HG03442 (cell line): ENCODE measurements at regions not wholly inside any gene's neighbourhood (a gene's known extent, or its start where the extent isn't known, plus 50 kb on each side); places are given as distances from the start of the nearest gene placed in this dataset.
A peak's percentile ranks its signal among the peaks of the same experiment; 100 is the strongest.

Experiments used
- ATAC-seq: cut with Tn5 transposase; IDR thresholded peaks from one replicate; pipeline ENCODE4 v1.9.1; 2021; ENCODE audit warnings: mild to moderate bottlenecking, moderate library complexity; ENCODE audit not compliant: unreplicated experiment

DNA sequence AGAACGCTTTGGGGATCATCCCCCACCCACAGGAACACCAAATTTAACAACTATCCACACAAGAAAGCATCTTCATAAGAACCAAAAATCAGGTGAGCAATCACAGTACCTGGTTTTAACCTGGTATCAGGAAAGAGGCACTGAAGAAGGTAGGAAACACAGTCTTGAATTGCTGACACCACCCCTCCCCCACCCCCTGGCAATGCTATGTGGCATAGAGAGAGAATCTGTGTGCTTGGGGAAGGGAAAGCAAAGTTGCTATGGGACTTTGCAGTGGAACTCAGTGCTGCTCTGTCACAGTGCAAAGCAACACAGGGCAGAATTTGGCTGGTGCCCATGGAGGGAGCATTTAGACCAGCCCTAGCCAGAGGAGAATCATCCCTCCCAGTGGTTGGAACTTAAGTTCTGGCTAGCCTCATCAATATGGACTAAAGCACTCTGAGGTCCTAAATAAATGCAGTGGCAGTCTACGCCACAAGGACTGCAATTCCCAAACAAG is 565.5 kb downstream of the EPM2A start:
- no peak for ATAC-seq

DNA sequence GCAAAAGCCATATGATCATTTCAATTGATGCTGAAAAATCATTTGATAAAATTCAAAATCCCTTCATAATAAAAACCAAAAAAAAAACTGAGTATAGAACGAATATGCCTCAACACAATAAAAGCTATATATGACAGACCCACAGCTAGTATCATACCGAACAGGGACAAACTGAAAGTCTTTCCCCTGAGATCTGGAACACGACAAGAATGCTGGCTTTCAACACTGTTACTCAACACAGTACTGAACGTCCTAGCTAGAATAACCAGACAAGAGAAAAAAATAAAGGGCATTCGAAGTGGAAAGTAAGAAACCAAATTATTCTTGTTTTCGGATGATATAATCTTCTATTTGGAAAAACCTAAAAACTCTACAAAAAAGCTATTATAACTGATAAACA is 559.9 kb downstream of the EPM2A start:
- ATAC-seq: no peak

DNA sequence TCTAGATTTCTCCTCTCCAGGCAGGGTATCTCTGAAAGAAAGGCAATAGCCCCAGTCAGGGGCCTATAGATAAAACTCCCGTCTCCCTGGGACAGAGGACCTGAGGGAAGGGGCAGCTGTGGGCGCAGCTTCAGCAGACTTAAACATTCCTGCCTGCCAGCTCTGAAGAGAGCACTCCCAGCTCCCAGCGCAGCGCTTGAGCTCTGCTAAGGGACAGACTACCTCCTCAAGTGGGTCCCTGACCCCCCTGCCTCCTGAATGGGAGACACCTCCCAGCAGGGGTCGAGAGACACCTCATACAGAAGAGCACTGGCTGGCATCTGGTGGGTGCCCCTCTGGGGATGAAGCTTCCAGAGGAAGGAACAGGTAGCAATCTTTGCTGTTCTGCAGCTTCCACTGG is 556.9 kb downstream of the EPM2A start:
- ATAC-seq: no peak

DNA sequence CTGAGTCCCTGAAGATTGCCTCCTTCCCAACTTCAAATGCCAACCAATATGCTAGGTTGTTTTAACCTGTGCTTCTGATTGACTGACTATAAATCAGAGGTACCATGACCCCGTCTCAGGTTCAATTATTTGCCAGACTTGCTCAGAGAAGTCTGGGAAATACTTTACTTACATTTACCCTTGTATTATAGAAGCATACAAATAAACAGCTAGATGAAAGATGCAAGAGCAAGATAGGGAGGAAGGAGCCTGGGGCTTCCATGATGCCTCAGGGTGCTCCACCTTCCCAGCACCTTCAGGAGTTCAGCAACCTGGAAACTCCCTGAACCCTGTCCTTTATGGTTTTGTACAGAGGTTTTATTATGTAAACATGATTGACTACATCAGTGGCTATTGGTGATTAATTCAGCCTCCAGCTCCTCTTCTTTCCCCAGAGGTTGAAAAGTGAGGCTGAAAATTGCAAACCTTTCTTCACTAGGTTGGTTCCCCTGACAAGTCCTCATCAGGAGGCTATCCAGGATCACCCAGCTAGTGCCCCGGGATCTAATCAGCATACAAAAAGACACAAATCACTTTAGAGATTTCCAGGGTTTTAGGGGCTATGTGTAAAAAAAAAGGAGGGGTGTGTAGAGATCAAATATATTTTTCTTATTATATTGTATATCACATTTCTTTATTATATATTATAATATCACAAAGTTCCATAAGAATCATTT is 547.7 kb downstream of the EPM2A start:
- ATAC-seq: no peak

DNA sequence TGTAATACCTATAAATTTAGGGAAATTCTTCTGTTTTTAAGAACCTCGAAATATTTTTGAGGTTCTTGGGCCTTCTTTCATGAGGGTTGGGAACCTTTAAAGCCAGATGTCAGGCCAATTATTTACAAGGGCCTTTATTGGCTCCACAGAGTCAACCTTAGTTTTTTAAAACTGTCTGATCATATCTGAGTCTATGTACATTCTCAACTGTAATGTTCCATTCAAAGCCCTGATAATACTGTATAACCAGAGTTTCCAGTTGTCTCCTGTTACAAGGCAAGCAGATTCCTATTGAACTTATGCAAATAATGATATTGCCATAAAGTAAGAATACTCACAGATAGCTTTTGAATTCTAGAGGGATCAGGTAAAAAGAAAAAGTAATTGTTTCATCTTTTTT is 545.5 kb downstream of the EPM2A start:
- ATAC-seq: no peak

DNA sequence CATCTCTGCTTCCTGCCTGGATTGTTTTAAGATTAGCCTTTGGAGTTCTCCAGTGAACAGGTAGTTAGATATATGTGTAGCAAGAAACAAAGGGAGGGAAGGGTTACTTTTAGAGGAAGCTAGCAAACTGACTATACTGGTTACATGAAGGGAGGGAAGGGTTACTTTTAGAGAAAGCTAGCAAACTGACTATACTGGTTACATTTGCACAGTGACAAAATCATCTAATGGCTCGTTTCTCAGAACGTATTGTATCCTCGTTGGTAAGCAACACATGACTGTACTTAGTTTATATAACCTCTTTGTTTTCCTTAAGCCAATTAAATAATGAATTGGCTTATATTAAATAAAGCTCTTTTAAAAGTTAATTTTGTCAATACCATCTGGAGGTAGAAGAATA is 540.9 kb downstream of the EPM2A start:
- no peak for ATAC-seq

DNA sequence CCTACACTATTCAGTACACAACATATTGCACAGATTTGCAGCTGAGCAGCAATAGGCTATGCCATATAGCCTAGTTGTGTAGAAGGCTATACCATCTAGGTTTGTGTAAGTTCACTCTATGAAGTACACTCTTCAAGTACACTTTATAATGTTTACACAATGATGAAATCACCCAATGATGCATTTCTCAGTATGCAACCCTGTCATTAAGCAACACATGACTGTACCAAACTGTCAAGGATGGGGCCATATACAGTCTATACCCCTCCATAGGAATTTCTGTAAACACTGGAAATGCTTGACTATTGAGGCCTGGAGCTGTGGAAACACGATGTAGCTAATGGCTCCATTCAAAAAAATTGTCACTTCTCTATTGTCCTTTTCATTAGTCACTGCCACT is 535.4 kb downstream of the EPM2A start:
- ATAC-seq: no peak

DNA sequence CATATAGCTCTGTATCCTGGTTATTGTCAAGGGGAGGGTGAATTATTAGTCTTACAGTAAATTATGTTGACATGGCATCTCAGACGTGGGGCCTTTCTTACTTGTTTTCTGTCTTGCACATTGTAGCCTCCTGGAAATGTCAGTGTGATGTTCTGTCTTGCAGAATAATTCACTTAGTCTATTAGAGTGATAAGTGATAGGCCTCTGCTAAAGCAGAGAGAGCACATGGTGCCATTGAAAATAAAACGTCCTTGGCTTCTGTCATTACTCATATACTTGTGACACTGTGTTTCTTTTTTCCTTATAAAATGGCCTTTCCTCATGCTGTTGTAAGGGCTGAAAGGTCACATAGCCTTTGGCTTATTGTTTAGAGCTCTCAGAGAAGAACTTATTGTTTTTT is 531.0 kb downstream of the EPM2A start:
- ATAC-seq: no peak

DNA sequence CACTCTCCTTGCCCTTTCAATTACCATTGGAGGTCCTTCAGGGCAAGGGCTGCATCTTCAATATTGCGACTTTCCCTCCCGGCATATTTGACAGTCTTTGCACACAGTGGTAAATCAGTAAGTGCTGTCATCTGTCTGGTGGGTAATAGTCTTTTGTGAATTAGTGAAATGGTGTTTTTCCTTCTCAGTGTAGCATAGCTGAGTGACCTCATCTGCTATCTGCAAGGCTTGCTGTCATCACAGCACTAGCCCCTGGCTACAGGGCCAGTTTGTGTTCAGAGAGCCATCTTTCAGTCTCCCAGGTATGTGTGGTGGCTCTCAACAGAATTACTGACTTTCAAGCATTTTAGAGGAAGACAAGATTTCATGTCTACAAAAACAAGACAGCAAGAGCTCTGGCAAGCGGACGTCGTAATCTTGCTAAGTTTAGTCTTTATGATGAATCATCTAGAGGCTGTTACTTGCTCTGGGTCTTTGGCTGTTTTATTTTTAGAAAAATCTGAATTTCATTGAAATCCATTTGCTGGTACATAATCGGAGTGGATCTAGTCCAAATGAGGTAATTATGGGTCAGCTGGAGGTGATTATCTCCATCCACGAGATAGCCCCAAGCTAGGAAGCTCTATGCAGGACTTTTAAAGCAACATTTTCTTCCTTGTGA is 528.9 kb downstream of the EPM2A start:
- no peak for ATAC-seq

DNA sequence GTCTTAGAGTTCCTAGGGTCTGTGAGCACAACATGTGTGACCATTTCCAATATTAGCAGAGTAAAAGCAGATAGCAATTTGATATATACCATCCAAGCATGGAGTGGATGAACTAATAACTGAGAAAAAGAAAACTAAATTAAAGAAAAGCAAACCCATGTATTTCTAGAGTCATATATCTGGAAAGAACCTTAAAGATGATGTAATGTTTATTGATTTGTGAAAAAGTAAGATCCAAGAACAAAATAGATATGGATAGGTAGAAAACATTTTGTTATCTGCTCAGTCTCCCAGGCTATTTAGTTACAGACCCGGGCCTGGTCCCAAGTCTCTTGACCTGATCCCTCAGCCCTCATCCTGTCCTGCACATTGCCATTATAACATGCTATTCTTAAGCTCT is 526.8 kb downstream of the EPM2A start:
- ATAC-seq: no peak

DNA sequence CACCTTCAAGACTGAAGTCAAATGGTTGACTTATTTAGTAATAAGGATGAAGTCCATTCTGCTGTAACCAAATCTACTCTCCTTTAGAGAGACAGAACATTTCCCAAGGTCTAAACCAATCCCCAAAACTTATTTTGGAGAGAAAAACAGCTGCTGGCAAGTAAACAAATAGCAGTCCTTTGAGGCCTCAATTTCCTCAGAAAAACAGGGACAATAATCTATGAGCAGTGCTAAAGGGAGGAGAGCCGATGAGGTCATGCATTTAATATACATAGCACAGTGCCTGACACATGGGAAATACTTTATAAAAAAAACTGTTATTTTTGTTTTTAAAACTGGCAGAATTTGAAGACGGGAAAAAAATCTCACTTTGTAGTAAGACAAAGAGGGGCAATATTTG is 526.0 kb downstream of the EPM2A start:
- ATAC-seq: no peak

DNA sequence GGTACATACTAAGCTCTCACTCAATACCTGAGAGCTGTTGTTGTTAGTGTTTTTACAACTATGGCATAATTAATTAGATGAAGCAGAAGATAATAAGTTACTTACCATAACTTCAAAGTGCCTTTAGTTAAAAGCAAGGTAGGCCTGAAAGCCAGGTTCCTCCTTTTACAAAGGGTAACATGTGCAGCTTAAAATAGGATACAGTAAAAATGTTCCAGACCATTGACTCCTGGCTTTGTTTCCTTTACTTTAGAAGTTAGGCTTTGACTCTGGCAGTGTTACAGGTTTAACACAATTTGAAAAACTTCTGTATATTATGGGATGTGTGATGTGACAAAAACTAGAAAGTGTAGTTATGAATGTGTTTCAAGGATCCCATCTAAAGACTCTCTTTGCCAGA is 522.5 kb downstream of the EPM2A start:
- peak; percentile 14 for ATAC-seq

DNA sequence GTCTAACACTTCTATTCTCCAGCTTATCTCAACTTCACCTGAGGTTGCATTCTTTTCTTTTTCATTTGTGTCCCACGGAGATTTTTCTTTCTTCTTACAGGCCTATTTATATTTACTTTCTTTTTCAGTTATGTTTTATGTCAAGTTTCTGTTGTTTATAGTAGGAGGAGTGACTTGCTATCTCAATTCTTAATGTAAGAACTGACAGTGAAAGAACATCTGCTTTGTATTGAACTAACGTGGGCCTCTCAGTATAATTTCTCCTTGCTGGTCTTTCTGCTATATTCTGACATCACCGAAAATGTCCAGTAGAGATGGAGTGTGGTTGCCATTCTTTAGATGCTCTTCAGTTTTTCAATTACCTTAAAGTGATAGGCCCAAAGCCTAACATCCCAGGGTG is 521.7 kb downstream of the EPM2A start:
- ATAC-seq: peak; percentile 90

DNA sequence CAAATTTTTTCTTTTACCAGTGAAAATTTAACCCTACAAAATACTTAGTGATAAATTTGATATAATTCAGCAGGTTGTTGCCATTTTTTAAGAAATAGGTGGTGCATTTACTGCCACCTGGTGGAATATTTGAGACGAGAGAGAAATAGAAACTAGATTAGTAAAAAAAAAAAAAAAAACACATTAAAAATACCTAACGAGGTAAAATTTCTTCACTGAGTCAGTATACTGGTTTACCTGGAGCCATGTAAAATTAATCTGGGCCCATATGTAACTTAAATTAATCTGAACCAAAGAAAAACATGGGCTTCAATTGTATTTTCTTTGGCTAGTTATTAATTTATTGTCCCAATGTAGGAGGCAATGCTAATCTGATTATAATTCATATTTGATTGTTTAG is 520.8 kb downstream of the EPM2A start:
- ATAC-seq: no peak

DNA sequence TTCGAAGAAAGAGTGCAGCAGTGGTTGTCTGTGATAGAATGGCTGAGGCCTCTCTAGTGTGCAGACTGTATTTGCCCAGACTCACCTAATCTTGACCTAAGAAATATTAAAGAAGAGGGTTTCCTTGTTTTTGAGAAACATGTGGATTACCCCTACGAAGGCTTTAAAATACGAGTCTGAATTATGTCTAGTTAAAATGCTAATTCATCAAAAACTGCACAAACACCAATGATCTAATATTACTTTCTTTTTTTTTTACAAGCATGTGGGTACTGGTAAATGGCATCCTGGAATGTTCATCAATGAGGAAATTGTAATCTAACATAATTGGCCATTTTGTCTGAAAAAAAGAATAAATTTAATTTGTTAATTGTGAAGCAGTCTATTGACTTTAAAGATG is 510.9 kb downstream of the EPM2A start:
- ATAC-seq: no peak

DNA sequence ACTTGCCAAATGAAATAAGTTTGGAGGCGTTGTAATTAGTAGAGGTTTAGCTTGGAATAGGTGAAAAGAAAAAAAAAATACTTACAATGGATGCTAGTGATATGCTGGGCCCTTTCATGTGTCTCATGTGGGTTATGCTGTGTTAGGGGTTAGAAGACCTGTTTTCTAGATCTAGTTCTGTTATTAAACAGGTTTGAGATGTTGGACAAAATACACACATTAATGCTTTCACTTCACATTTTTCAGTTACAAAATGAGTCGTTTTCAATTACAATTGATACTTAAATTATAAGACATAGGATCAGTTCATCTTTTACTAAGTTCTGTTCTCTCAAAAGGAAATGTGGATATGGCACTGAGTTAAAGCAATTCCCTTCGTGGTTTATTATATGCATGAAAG is 509.8 kb downstream of the EPM2A start:
- ATAC-seq: peak; percentile 53

DNA sequence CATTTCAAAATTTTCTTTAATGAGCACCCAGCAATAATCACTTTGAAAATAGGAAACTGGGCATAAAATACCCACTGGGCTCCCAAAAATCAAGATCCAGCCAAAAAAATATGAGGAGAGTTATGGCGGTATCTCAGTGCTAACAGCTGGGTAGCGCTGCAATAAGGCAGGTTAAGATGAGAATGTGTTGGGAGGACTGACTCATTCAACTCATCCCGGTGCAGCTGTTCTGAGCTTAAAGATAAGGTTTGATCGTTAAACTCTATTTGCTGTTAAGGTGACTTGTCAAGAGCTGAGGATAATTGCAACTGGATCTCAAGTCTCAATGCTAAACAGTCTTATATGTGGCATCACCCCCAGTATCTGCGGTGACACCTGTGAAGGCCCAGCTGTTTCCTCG is 507.7 kb downstream of the EPM2A start:
- ATAC-seq: no peak

DNA sequence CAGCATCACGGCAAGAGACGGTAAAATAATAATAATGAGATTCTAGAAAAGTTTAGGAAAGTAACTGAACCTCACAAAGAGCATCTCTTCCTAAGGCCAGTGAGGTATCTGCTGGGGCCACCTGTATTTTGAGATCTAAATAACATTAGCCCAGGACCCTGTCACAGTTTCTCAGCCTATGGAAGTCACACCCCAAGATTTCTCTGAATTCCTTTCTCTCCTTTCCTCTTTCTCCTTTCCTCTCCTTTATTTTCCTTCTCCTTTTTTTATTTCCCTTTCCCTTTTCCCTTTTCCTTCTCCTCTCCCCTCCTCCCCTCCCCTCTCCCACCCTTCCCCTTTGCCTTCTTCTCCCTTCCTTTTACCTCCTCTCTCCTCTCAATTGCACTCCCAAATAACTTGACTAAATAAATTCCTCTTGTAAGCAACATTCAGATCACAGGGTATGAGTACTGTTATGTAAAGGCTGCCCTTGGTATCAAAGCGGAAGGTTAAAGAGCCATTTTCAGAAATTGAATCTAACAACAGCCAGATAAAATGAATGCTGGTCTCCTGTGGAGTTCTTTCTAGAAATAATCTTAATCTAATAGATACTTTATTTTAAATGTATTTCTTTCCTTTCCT is 506.2 kb downstream of the EPM2A start:
- no peak for ATAC-seq

DNA sequence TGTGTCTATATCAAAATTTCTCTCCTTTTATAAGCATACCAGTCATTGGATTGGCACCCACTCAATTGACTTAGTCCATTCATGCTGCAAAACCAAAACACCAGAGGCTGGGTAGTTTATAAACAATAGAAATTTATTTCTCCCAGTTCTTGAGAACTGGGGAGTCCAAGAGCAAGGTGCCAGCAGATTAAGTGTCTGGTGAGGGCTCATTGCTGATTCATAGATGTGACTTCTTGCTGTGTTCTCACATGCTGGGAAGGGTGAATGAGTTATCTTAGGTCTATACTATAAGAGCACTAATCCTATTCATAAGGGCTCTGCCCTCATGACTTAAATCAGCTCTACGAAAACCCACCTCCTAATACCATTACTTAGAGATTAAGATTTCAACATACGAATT is 501.4 kb downstream of the EPM2A start:
- no peak for ATAC-seq

DNA sequence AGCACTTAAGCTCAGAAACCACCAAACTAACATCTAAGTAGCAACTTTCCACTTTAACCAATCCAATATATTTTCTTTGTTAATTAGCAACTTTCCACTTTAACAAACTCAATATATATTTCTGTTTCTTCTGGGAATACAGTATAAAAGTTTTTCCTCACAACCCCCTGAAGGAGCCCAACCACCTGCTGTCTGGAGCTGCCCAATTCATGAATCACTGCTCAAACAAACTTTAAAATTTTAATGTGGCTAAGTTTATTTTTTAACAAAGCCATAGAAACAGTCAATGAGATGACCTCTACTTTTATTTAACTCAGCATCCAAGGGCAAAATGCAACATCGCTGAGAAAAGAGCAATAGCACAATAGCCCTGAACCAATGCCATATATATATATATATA is 500.1 kb downstream of the EPM2A start:
- no peak for ATAC-seq

DNA sequence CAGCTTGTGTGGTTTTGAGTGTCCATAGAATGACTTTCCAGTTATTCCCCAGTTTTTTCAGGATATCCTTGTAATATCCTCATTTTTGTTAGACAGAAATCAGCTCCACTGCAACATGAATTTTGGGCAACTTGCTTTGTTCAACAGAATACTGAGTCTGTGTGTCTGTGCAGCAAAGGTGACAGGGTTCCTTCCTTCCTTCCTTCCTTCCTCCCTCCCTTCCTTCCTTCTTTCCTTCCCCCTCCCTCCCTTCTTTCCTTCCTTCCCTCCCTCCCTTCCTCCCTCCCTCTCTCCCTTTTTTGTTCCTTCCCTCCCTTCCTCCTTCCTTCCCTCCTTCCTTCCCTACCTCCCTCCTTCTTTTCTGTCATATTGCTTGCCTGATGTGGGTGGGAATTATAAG is 496.5 kb downstream of the EPM2A start:
- no peak for ATAC-seq

DNA sequence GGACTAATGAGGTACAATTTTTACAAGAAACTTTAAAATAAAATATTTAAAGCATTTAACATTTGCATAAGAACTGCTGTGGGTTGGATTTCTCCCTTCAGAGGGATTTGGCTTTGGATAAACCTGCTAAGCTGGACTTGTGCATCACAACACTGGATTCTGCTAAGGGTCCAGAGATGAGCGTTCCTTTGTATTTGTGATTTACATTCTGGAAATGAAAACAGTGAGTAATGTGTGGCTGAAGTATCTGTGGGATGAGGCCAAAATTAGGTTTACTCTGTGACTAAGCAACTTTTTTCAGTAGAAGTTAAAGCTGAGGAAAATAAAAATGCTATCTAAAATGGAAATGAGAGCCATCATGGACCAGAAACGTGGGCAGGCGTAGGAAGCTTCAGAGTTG is 494.3 kb downstream of the EPM2A start:
- no peak for ATAC-seq
